GM18909 (cell line): ENCODE measurements at regions not wholly inside any gene's neighbourhood (a gene's known extent, or its start where the extent isn't known, plus 50 kb on each side); places are given as distances from the start of the nearest gene placed in this dataset.
"Not testable (repeated sequence)": the region's sequence is repeated elsewhere in the genome, so short reads cannot be mapped to it uniquely, and the experiment has no call there.

Experiments
- ATAC-seq: cut with Tn5 transposase; IDR thresholded peaks from one replicate; pipeline ENCODE4 v1.9.1; 2021; ENCODE audit warnings: mild to moderate bottlenecking; ENCODE audit not compliant: unreplicated experiment, poor library complexity

DNA sequence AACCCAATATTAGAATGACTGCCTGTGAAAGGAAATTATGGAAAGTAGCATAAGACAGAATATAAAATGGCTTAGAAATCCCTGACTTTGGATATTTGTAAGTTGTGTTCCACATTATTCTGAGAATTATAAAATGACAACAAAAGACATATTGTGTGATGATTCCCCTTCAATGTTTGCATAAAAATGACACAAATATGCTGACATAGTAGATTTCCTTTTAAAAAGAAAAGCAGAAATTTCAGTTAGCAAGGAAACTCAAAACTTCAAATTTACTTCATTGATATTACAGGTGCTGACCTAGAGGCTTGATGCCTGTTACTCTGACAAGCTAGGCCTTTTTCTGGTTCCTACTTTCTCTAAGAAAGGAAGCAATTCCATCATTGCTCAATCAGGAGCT, 816.9 kb upstream of the HS3ST5 start:
- ATAC-seq, result no peak

DNA sequence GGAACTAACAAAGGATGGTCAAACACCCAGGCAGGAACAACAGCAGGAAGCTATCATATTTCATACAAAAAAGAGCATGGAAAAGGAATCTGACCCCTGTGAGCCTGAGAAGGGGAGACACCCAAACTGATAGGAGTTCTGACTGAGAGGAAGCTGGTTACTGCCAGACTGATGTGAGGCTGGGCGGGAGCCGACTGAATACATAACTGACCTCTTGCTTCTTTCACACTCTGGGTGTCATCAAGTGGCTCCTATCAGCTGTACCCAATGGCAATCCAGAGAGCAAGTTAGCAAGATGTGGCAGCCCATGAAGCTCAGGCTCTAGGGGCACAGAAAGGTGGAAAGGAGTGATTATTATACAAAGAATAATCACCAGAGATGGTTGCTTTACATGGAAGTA, 795.1 kb upstream of the HS3ST5 start:
- no peak for ATAC-seq

DNA sequence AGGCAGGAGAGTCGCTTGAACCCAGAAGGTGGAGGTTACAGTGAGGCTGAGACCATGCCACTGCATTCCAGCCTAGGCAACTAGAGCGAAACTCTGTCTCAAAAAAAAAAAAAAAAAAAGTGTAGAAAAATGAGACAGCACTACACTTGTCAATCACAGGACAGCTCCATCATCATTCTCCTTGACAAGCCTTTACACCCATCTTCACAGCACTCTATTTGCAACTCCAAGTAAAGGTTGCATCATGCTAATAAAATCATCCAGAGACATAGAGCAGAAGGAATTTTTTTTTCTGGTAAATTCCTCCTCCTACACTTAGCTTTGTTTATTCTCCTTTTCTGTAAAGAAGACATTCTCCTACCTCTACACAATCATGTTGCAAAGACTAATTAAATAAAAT, 791.0 kb upstream of the HS3ST5 start:
- ATAC-seq, result no peak

GRCh38 chr6:115131709-115132490, 789.1 kb upstream of the HS3ST5 start:
- ATAC-seq, result no peak

DNA sequence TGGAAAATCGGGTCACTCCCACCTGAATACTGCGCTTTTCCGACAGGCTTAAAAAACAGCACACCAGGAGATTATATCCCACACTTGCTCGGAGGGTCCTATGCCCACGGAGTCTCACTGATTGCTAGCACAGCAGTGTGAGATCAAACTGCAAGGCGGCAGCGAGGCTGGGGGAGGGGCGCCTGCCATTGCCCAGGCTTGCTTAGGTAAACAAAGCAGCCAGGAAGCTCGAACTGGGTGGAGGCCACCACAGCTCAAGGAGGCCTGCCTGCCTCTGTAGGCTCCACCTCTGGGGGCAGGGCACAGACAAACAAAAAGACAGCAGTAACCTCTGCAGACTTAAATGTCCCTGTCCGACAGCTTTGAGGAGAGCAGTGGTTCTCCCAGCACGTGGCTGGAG, 778.7 kb upstream of the HS3ST5 start:
- not testable (repeated sequence) for ATAC-seq

GRCh38 chr6:115120391-115120790, 777.6 kb upstream of the HS3ST5 start:
- ATAC-seq, result no peak

DNA sequence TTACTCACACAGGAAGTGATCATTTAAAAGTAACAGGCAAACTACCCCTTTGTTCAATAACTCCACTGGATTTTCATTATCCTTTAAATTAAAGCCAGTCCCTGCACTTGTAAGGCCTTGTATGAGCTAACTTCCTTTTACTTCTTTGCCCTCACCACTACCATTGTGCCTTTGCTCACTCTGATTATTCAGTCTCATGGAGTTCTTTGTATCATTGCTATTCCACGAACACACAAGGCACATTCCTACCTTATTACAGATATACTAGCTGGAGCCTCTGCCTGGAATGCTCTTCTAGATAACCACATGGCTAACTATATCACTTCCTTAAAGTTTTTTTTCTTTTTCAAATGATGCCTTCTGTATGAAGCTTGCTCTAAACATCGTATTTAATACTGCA, 748.6 kb upstream of the HS3ST5 start:
- no peak for ATAC-seq

GRCh38 chr6:115078555-115078954, 735.7 kb upstream of the HS3ST5 start:
- no peak for ATAC-seq

GRCh38 chr6:115071962-115072361, 729.1 kb upstream of the HS3ST5 start:
- ATAC-seq, result no peak

DNA sequence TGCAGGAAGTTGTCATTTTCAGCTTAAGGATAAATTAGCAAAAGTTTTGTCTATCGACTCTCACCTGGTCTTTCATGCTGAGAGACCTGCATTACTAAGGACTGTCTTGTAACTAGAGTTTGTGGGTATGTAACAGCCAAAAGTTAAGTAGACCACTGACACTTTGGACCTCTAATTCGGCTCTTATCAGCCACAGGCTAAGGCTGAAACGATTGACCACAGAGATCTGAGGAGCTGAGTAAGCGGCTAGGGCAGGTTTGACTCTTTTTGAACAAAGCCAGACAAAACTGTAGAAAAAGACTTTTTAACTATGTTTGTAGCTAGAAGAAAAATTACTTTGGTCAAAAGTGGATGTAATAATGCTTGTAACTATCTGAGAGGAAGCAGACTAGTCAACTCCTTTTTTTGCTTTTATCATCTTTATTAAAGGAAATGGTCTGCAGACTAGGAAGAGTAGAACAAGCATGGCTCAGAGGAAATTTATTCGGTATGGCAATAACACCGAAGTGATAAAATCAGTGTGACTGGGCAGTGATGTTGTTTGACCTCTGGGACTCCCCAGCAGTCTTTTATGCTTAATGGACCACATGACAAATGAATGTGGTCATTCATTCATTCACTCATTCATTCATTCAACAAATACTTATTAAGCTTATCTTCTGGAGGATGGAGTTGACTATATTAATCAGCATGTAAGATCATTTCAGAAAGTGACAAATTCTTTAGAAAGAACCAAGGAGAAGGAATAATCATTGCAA, 725.0 kb upstream of the HS3ST5 start:
- ATAC-seq, result no peak

DNA sequence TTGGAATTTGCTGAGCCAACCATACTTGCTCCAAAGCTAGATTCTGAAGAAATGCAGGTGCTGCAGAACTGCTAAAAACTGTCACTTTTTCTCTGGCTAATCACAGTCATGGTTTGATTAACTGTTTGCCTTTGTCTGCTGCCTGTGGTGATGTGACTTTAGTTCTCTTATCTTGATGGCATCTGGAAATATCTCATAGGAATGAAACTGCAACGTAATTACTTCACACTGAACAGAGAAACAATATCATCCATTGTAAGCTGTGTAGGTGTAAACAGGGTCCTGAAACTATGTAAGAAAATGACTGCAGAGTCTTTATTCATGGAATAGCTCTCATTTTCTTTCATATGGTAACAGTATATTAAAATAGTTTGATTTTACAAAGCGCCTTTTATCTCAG, 721.9 kb upstream of the HS3ST5 start:
- ATAC-seq, result no peak

GRCh38 chr6:115060581-115060980, 717.8 kb upstream of the HS3ST5 start:
- ATAC-seq, result no peak

GRCh38 chr6:115058414-115059211, 715.8 kb upstream of the HS3ST5 start:
- no peak for ATAC-seq

DNA sequence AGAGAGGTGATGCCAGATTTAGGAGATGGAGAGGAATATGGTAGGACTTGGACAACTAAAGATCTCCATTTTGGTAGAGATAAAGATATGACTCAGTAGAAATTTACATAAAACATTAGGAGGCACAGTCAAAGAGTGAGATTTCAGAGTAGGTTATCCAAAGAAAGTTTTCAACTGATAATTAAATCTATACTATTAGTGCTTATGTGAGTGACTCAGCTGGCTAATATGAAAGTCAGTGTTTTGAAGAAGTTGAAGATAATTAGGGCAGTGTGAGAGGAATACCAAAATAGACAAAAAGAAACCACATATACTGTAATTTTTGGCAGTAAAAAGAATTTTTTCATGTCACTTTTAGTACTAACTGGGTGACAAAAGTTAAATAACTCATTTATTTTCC, 712.8 kb upstream of the HS3ST5 start:
- ATAC-seq, result no peak

GRCh38 chr6:115054242-115054641, 711.4 kb upstream of the HS3ST5 start:
- not testable (repeated sequence) for ATAC-seq

DNA sequence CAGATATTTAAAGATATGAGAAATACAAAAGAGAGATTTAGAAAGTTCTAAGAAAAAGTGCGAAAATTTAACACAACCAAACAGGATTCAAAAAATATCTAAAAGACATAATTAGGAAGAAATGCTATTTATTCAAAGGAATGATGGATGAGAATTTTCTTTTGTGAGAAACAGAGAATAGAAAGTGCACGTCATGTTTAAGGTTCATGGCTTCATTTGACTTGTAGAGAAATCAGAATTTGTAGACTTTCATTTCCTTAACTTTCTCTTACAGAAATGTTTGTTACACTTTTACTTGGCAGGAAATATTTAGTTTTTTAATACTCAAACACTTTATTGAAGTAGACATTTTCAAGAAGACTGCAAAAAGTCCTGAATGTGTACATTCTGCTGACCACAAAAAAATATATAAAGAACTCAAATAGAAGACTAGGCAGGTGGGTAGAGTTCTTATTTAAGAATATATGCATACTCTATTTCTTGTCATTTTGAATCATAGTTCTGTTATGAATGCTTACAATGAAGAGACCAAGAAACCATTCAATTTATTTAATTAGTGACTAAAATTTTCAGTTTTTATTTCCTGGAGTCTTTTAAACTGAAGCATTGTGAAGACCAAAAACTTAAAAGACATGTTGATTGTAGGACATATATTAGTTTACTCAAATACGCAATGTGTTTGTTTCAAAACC, 710.5 kb upstream of the HS3ST5 start:
- ATAC-seq, result no peak

DNA sequence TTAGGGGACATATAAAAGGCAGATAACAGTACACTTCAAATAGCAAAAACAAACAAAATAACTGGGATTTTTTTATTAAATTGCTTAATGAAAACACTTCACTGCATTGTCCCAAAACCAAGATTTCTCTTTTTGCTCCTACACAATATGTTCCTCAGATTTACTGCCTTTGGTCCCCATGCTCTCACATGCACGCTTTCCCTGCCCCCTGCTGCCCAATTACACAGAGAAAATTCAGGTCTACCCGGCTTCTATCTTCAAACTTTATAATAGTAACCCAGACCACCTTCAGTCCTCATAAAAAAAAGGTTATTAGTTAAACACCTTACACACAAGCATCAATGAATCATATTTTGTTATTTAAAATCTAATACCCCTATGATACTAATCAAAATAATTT, 673.8 kb upstream of the HS3ST5 start:
- no peak for ATAC-seq

DNA sequence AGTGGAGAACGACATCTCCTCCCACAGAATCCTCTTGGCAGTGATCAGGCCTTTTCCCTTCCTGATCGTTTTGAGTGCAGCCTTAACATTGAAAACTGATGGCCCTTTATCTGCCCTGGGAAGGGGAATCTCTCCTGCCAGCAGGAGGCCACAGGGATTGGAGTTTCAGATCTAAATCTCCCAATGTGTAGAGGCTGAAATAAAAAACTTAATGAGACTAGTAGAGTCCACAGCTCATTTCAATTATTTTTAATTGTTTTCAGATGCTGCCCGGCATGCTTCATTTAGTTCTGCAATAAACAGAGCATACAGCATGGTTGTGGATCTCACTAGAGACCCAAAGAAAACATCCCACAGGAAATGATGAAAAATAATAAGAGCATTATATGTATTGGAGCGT, 662.2 kb upstream of the HS3ST5 start:
- ATAC-seq, result no peak

GRCh38 chr6:115004204-115004603, 661.4 kb upstream of the HS3ST5 start:
- ATAC-seq, result no peak

- no peak for ATAC-seq
These were observed 659.0 kb upstream of the HS3ST5 start for GRCh38 chr6:115001731-115002350.
